Liver (tissue), 8 donors: ENCODE measurements at regions not wholly inside any gene's neighbourhood (a gene's known extent, or its start where the extent isn't known, plus 50 kb on each side); places are given as distances from the start of the nearest gene placed in this dataset.

ENCODE experiments used
- DNase-seq: peaks from one replicate; pipeline ENCODE4 v3.0.0-alpha.2; 2017; ENCODE audit warnings: low spot score
- H3K27ac ChIP-seq, 2 donors: one replicate each; pipeline ENCODE4 v1.7.0; 2013; ENCODE audit warnings: inconsistent platforms in 2 of 2, low read length in 2 of 2, control low read depth in 1 of 2, low read depth in 1 of 2, mild to moderate bottlenecking in 1 of 2
- H3K27me3 ChIP-seq, 4 donors: one replicate each; pipeline versions ENCODE4 v1.6.1 to v1.7.0; 2013; ENCODE audit warnings: low read length in 3 of 4, inconsistent platforms in 1 of 4, mild to moderate bottlenecking in 1 of 4, moderate library complexity in 1 of 4; ENCODE audit not compliant: control insufficient read depth in 4 of 4, insufficient read depth in 4 of 4
- H3K36me3 ChIP-seq, 4 donors: one replicate each; pipeline versions ENCODE4 v1.6.1 to v1.7.0; 2013; ENCODE audit warnings: low read length in 3 of 4, mild to moderate bottlenecking in 3 of 4, low read depth in 1 of 4, moderate library complexity in 1 of 4; ENCODE audit not compliant: control insufficient read depth in 4 of 4, insufficient read depth in 3 of 4
- H3K4me1 ChIP-seq, 4 donors: one replicate each; pipeline versions ENCODE4 v1.6.1 to v1.7.0; 2013; ENCODE audit warnings: low read length in 3 of 4, mild to moderate bottlenecking in 3 of 4, moderate library complexity in 1 of 4; ENCODE audit not compliant: control insufficient read depth in 4 of 4, insufficient read depth in 4 of 4
- H3K4me3 ChIP-seq, 3 donors: one replicate each; pipeline versions ENCODE4 v1.6.1 to v1.7.0; 2013; ENCODE audit warnings: low read length in 3 of 3, control low read depth in 1 of 3, low read depth in 1 of 3, mild to moderate bottlenecking in 1 of 3
- H3K9ac ChIP-seq, 2 donors: one replicate each; pipeline ENCODE4 v1.7.0; 2013; ENCODE audit warnings: low read length in 2 of 2, mild to moderate bottlenecking in 2 of 2, moderate library complexity in 2 of 2, control low read depth in 1 of 2, low read depth in 1 of 2
- H3K9me3 ChIP-seq, 4 donors: one replicate each; pipeline versions ENCODE4 v1.6.1 to v1.7.0; 2013; ENCODE audit warnings: low read length in 3 of 4; ENCODE audit not compliant: control insufficient read depth in 4 of 4
- ATF3 ChIP-seq: IDR thresholded peaks from 2 replicates; pipeline ENCODE4 v1.6.1; 2016; ENCODE audit warnings: antibody characterized with exemption
- CTCF ChIP-seq: fragments of 150-350 bp; IDR thresholded peaks from 2 replicates; pipeline ENCODE4 v1.5.1; 2017; ENCODE audit warnings: improper control_type of control experiment, low read depth, low read length; ENCODE audit not compliant: missing input control
- EGR1 ChIP-seq, 2 donors: IDR thresholded peaks; 2 replicates each; pipeline ENCODE4 v1.6.1; 2016 to 2018; ENCODE audit warnings: antibody characterized with exemption in 2 of 2, low read depth in 2 of 2
- FOXA2 ChIP-seq: IDR thresholded peaks from 2 replicates; pipeline ENCODE4 v1.6.1; 2016; ENCODE audit warnings: antibody characterized with exemption
- GABPA ChIP-seq, 2 donors: IDR thresholded peaks in 1 of 2; conservative IDR thresholded peaks in 1 of 2; 2 replicates each; pipeline ENCODE4 v1.6.1; 2016; ENCODE audit warnings: antibody characterized with exemption in 2 of 2, mild to moderate bottlenecking in 1 of 2, moderate library complexity in 1 of 2
- HNF4A ChIP-seq, 2 donors: conservative IDR thresholded peaks; 2 replicates each; pipeline ENCODE4 v1.6.1; 2016; ENCODE audit warnings: antibody characterized with exemption in 2 of 2, mild to moderate bottlenecking in 2 of 2
- JUND ChIP-seq, 2 donors: IDR thresholded peaks; 2 replicates each; pipeline ENCODE4 v1.6.1; 2016; ENCODE audit warnings: antibody characterized with exemption in 2 of 2
- RAD21 ChIP-seq, 2 donors: IDR thresholded peaks; 2 replicates each; pipeline ENCODE4 v1.6.1; 2016; ENCODE audit warnings: antibody characterized with exemption in 2 of 2, mild to moderate bottlenecking in 2 of 2
- SP1 ChIP-seq: IDR thresholded peaks from 2 replicates; pipeline ENCODE4 v1.6.1; 2018; ENCODE audit warnings: antibody characterized with exemption, mild to moderate bottlenecking
- TAF1 ChIP-seq: conservative IDR thresholded peaks from 2 replicates; pipeline ENCODE4 v1.6.1; 2016; ENCODE audit warnings: antibody characterized with exemption, mild to moderate bottlenecking
- YY1 ChIP-seq: IDR thresholded peaks from 2 replicates; pipeline ENCODE4 v1.6.1; 2016; ENCODE audit warnings: antibody characterized with exemption, mild to moderate bottlenecking
- ZBTB33 ChIP-seq: IDR thresholded peaks from 2 replicates; pipeline ENCODE4 v1.6.1; 2016; ENCODE audit warnings: antibody characterized with exemption
- WGBS: extraction: QIAGEN DNeasy Blood & Tissue Kit; methylation state at CpG from one replicate; pipeline ENCODE4 v1.1.7; 2013; 5-methylcytosine and 5-hydroxymethylcytosine counted together
- donor health status: healthy.
- donor health status: healthy.
- donor health status: healthy.
- donor health status: healthy.
- donor health status: healthy.

- Histone ChIP-seq H3K9ac (no peak overlapping the region), H3K4me3 (no peak overlapping the region), H3K9me3 (no peaks in the 10 kb centered on the region), H3K27me3 (no peaks in the 10 kb centered on the region), H3K36me3 (no peaks in the 10 kb centered on the region), H3K27ac (no peak overlapping the region), H3K4me1 (no peaks in the 10 kb centered on the region)
- WGBS: 66% methylated on average over 2 of the region's 2 CpGs
- no peak for DNase-seq
- no peak for TF ChIP-seq YY1
- no peak for TF ChIP-seq ZBTB33
- TF ChIP-seq RAD21 (IDR thresholded peaks at IDR 0.05): no peak
- TF ChIP-seq EGR1 (IDR thresholded peaks at IDR 0.05; ENCODE audit: low read depth in 2 of 2): no peak
- no peak for TF ChIP-seq ATF3
- no peak for TF ChIP-seq FOXA2
- TF ChIP-seq JUND (IDR thresholded peaks at IDR 0.05): no peak
- no peak for TF ChIP-seq CTCF
- no peak for TF ChIP-seq TAF1
- TF ChIP-seq GABPA (IDR thresholded peaks at IDR 0.05 in 1 of 2, conservative IDR thresholded peaks at IDR 0.05 in 1 of 2): no peak
These were observed 1279.9 kb upstream of the TMPRSS15 start for GRCh38 chr21:19683492-19683891.

- H3K36me3 ChIP-seq: no peaks in the 10 kb centered on the region
- WGBS: 80% methylated on average over 4 of the region's 4 CpGs
These were observed 1280.7 kb upstream of the TMPRSS15 start for GRCh38 chr21:19684328-19684727.

More at GRCh38 chr21:19684328-19684727, 1280.7 kb upstream of the TMPRSS15 start:
- no peak for DNase-seq
- no peaks in the 10 kb centered on the region for H3K9me3 ChIP-seq
- no peak overlapping the region for H3K27ac ChIP-seq
- no peak overlapping the region for H3K9ac ChIP-seq
- no peaks in the 10 kb centered on the region for H3K4me1 ChIP-seq
- TF ChIP-seq SP1 (no peak), HNF4A (conservative IDR thresholded peaks at IDR 0.05) (no peak), FOXA2 (no peak), ZBTB33 (no peak), CTCF (no peak)
- H3K27me3 ChIP-seq: no peaks in the 10 kb centered on the region
- no peak overlapping the region for H3K4me3 ChIP-seq
